Activated CD4-positive, alpha-beta memory T cell treated with anti-CD3 and anti-CD28 coated beads for 36 hours (primary cell): ENCODE measurements at regions not wholly inside any gene's neighbourhood (a gene's known extent, or its start where the extent isn't known, plus 50 kb on each side); places are given as distances from the start of the nearest gene placed in this dataset.

Experiments used
- CTCF ChIA-PET: fragments of 350-600 bp; sonication (Branson Sonifier 250); formaldehyde crosslinking; loops from one replicate; lab custom pipeline; 2021; ENCODE audit warnings: antibody characterized with exemption, inconsistent platforms; lab: Charles Lee
- POLR2A ChIA-PET: fragments of 350-600 bp; sonication (Branson Sonifier 250); formaldehyde crosslinking; loops from one replicate; lab custom pipeline; 2021; ENCODE audit warnings: antibody characterized with exemption; lab: Charles Lee
- DNase-seq: peaks from one replicate; pipeline ENCODE4 v3.0.0-alpha.2; 2020
- H3K27ac Mint-ChIP-seq: one replicate; pipeline ENCODE4 v1.8.0; 2021; ENCODE audit warnings: mixed read lengths
- H3K27me3 Mint-ChIP-seq: one replicate; pipeline ENCODE4 v1.8.0; 2021; ENCODE audit warnings: mixed read lengths
- H3K36me3 Mint-ChIP-seq: one replicate; pipeline ENCODE4 v1.8.0; 2021; ENCODE audit warnings: mixed read lengths
- H3K4me1 Mint-ChIP-seq: one replicate; pipeline ENCODE4 v1.8.0; 2021; ENCODE audit warnings: low read depth, mixed read lengths
- H3K4me3 Mint-ChIP-seq: one replicate; pipeline ENCODE4 v1.8.0; 2021; ENCODE audit warnings: mild to moderate bottlenecking, mixed read lengths
- H3K9me3 Mint-ChIP-seq: one replicate; pipeline ENCODE4 v1.8.0; 2021; ENCODE audit warnings: mixed read lengths
- intact Hi-C: fragments of 100-400 bp; cut with micrococcal nuclease; formaldehyde crosslinking; loops from one replicate; pipeline ENCODE4 v1.15.1; 2023

- POLR2A ChIA-PET: no interaction called here
- H3K4me1 Mint-ChIP-seq: no peaks in the 10 kb centered on the region
- H3K36me3 Mint-ChIP-seq: no peaks in the 10 kb centered on the region
Observed at GRCh38 chr9:21750021-21750735, 52.3 kb upstream of the MTAP start.

GRCh38 chr9:21751998-21752397 lies 50.4 kb upstream of the MTAP start:
- Mint-ChIP-seq H3K27ac (no peak overlapping the region), H3K36me3 (no peaks in the 10 kb centered on the region), H3K9me3 (no peaks in the 10 kb centered on the region), H3K4me3 (no peak overlapping the region), H3K27me3 (peaks cover 20% of the 10 kb centered on the region), H3K4me1 (no peaks in the 10 kb centered on the region)
- intact Hi-C loops: no loop called here
- POLR2A ChIA-PET: no interaction called here
- CTCF ChIA-PET: interaction anchor here (1.6 kb wide), 1 partner anchor 296 kb away, joined by 3 read pairs; no protein-coding TSS in a partner anchor
- DNase-seq: no peak

More at GRCh38 chr9:21750021-21750735, 52.3 kb upstream of the MTAP start:
- intact Hi-C loops: no loop called here
- Mint-ChIP-seq H3K9me3 (no peaks in the 10 kb centered on the region), H3K27me3 (peaks cover 11% of the 10 kb centered on the region), H3K4me3 (no peak overlapping the region), H3K27ac (no peak overlapping the region)
- no peak for DNase-seq
- CTCF ChIA-PET: interaction anchor here (0.5 to 1.6 kb wide), 2 partner anchors 294 to 311 kb away, joined by 3 read pairs; no protein-coding TSS in a partner anchor
